GM08714 (cell line): ENCODE measurements at regions not wholly inside any gene's neighbourhood (a gene's known extent, or its start where the extent isn't known, plus 50 kb on each side); places are given as distances from the start of the nearest gene placed in this dataset.
"Not testable (repeated sequence)": the region's sequence is repeated elsewhere in the genome, so short reads cannot be mapped to it uniquely, and the experiment has no call there.

Experiments
- H3K4me3 ChIP-seq: fragments of 200-500 bp; sonication (Bioruptor generic); 2 replicates; pipeline ENCODE4 v1.5.1; 2014; ENCODE audit warnings: mild to moderate bottlenecking, low read length, inconsistent platforms
- ZNF274 ChIP-seq: IDR thresholded peaks from 2 replicates; pipeline ENCODE4 v1.6.1; 2012; ENCODE audit warnings: mild to moderate bottlenecking, low read depth, low read length

GRCh38 chr14:22380571-22381407, 208.2 kb downstream of the DAD1 start:
- TF ChIP-seq ZNF274, result no peak
- no peak overlapping the region for H3K4me3 ChIP-seq

GRCh38 chr14:22379727-22380126, 209.3 kb downstream of the DAD1 start:
- no peak overlapping the region for H3K4me3 ChIP-seq
- TF ChIP-seq ZNF274, result no peak

GRCh38 chr14:22378181-22378580, 210.8 kb downstream of the DAD1 start:
- H3K4me3 ChIP-seq, result no peak overlapping the region
- no peak for TF ChIP-seq ZNF274

- TF ChIP-seq ZNF274, result no peak
- no peak overlapping the region for H3K4me3 ChIP-seq
Observed at GRCh38 chr14:22375321-22375930, 213.6 kb downstream of the DAD1 start.

DNA sequence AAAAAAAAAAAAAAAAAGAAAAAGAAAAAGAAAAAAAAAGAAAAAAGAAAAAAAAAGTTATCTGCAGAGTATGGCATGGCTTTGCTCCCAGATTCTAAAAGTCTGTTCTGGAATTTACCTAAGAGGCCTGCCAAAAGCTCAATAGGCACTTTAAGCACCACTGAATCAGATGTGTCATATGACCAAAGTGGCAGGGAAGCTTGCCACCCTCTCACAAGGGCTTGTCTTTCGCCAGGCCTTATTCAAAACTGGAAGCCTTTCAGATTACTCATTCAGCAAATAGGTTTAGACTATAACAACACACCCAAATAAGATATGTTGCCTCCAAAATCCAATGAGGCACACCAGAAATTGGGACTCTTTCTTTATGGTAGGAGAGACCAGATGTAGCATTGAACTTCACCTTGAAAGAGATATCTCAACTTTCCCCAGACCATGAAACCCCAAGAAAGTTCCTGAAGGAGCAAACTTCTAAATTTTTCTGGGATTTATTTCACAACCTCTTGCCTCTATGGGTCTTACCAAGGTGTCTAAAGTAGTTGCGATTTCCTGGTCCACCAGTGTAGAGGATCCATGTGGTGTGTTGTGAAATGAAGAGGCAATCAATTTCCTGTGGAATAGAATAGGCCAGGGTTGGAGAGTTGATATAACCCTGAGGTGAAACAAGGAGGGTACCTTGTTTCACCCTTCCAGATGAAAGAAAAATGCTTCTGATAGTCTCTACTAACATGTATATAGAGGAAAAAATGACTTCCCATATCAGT, 218.8 kb downstream of the DAD1 start:
- TF ChIP-seq ZNF274, result no peak
- no peak overlapping the region for H3K4me3 ChIP-seq

GRCh38 chr14:22358726-22359125, 230.3 kb downstream of the DAD1 start:
- no peak for TF ChIP-seq ZNF274
- H3K4me3 ChIP-seq, result no peak overlapping the region

- H3K4me3 ChIP-seq, result not testable (repeated sequence)
Observed at GRCh38 chr14:22349281-22349680, 239.7 kb downstream of the DAD1 start.

DNA sequence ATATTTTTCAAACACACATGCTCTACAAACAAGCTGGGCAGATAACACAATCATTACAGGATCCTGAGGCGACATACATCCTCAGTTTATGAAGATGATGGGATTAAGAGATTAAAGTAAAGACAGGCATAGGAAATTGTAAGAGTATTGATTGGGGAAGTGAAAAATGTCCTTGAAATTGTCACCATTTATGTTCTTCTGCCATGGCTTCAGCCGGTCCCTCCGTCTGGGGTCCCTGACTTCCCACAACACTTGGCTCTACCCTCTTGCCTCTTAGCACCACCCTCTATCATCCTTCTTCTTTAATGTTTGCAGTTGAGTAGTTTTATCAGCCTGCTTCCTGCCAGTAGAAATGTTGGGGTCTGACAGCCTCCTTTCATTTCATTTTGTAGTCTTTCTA, 244.4 kb downstream of the DAD1 start:
- no peak overlapping the region for H3K4me3 ChIP-seq
- TF ChIP-seq ZNF274, result no peak

GRCh38 chr14:22344209-22344608, 244.8 kb downstream of the DAD1 start:
- not testable (repeated sequence) for H3K4me3 ChIP-seq

- TF ChIP-seq ZNF274, result no peak
- no peak overlapping the region for H3K4me3 ChIP-seq
Observed at GRCh38 chr14:22341049-22341448, 248.0 kb downstream of the DAD1 start.

DNA sequence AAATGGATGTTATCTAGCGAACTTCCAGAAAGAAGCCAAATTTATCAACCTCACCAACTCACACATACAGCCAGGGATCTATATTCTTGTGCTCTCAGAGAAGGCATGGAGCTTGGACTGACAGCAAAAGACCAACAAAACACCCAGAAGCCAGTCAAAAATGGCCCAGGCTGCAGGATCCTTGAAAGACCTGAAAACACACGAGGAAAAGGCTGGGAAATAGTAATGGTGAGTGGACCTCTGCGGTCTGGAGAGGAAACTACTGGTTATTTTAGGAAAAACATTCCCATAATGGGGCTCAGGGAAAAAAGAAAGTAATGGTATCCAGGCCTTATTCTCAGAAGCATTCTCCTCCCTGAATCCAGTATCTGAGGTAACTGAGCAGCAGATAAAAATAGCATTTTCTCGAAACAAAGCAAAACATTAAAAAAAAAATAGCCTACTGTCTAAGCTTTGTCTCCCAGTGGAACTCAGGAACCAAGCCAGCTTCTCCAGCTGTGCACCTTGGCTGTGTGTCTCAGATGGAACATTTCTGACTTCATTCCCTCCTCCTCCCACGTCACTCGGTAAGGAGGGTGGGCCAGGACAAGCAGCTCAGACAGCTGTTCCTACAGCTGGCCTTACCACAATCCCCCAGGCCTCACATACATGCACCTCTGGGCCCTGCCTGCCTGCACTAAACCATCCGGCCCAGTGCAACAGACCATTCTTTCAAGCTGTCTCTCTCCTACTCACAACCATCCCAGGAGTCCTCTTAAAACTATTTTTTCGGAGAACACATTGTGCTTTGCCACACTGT, 249.9 kb downstream of the DAD1 start:
- TF ChIP-seq ZNF274, result no peak
- H3K4me3 ChIP-seq, result no peak overlapping the region

DNA sequence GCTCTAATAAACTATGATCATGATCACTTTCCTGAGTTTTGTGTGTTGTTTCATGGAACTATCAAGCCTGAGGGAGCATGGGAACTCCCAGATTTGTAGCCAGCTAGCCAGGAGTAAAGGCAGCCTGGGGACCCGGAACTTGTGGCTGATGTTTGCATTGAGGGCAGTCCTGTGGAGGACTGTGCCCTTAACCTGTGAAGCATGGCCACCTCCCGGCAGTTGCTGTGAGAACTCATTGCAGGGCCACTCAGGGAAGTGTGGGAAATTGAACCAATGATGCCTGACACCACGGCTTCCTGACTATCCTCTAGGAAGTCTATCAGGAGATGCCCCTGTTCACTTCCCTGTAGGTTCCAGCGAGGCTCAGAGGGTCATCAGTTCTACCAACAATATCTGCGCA, 250.6 kb downstream of the DAD1 start:
- no peak overlapping the region for H3K4me3 ChIP-seq
- no peak for TF ChIP-seq ZNF274

DNA sequence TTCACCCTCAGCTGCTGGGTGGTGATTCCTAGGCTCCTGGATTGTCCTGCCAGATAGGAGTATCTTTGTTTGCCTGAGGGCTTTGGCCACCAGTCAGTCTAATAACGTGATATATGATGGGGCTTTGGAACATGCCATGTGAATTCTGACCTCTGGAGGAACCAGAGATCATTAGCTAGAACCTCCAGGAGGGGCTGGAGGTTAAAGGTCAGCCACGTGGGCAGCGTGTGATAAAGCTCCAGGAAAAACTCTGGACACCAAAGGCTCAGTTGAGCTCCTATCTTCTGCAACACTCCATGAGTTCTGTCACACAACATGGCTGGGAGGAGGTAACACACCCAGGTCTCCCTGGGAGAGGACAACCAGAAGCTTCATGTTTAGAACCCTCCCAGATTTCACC, 251.1 kb downstream of the DAD1 start:
- no peak for TF ChIP-seq ZNF274
- H3K4me3 ChIP-seq, result no peak overlapping the region

- H3K4me3 ChIP-seq, result no peak overlapping the region
- TF ChIP-seq ZNF274, result no peak
Observed at GRCh38 chr14:22337521-22337920, 251.5 kb downstream of the DAD1 start.

DNA sequence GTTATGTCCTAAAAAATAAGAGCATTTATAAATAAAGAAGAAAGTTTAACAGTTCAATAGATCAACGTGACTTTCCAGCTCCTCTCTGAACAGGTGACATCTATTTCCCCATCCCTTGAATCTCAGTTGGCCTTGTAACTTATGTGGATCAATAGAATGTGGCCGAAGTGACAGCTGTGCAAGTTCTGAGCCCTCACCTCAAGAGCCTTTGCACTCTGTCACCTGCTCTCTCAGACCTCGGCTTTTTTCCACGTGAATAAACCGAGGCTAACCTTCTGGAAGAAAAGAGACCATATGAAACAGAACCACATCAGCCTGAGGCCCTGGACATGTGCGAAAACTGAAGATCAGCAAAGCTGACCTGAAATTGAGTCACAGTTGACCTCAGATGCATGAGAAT, 253.0 kb downstream of the DAD1 start:
- no peak for TF ChIP-seq ZNF274
- no peak overlapping the region for H3K4me3 ChIP-seq
